PC-3 (cell line): ENCODE measurements at regions not wholly inside any gene's neighbourhood (a gene's known extent, or its start where the extent isn't known, plus 50 kb on each side); places are given as distances from the start of the nearest gene placed in this dataset.

Experiments
- EZH2 ChIP-seq: fragments of 300-600 bp; sonication (generic); IDR thresholded peaks from one replicate; pipeline ENCODE4 v1.6.1; 2017; ENCODE audit warnings: antibody characterized with exemption, mild to moderate bottlenecking, low read length; ENCODE audit not compliant: unreplicated experiment
- EZH2phosphoT487 ChIP-seq: fragments of 300-600 bp; sonication (generic); IDR thresholded peaks from 2 replicates; pipeline ENCODE4 v1.6.1; 2018; ENCODE audit warnings: mild to moderate bottlenecking, antibody characterized with exemption, low read length, borderline replicate concordance
- TF ChIP-seq, protein P1 (sequence below): fragments of 300-600 bp; sonication (generic); conservative IDR thresholded peaks from 2 replicates; pipeline ENCODE4 v1.5.1; 2017; ENCODE audit warnings: antibody characterized with exemption, low read depth, mild to moderate bottlenecking, low read length

DNA sequence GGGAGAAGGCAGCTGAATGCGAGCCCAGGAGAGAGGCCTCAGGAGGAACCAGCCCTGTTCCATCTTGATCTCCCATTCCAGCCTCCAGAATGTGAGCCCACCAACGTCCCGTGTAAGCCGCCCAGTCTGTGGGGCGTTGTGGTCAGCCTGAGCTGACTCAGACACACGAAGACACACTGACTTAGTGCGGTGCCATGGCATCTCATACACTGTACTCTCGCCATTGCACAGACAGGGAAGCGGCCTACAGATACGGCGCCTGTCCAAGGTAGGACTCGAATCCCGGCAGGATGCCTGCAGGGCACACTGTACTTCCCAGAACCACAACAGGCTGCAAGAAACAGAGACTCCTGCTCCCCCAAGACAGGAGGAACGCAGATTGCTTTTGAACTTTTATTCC lies 179.6 kb downstream of the CTTN start:
- TF ChIP-seq, protein P1, sequence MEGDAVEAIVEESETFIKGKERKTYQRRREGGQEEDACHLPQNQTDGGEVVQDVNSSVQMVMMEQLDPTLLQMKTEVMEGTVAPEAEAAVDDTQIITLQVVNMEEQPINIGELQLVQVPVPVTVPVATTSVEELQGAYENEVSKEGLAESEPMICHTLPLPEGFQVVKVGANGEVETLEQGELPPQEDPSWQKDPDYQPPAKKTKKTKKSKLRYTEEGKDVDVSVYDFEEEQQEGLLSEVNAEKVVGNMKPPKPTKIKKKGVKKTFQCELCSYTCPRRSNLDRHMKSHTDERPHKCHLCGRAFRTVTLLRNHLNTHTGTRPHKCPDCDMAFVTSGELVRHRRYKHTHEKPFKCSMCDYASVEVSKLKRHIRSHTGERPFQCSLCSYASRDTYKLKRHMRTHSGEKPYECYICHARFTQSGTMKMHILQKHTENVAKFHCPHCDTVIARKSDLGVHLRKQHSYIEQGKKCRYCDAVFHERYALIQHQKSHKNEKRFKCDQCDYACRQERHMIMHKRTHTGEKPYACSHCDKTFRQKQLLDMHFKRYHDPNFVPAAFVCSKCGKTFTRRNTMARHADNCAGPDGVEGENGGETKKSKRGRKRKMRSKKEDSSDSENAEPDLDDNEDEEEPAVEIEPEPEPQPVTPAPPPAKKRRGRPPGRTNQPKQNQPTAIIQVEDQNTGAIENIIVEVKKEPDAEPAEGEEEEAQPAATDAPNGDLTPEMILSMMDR: no peak
- TF ChIP-seq EZH2 (no peak), EZH2phosphoT487 (no peak)
